SK-N-SH treated with all-trans-retinoic acid at 6 μM for 48 hours (cell line): ENCODE measurements at regions not wholly inside any gene's neighbourhood (a gene's known extent, or its start where the extent isn't known, plus 50 kb on each side); places are given as distances from the start of the nearest gene placed in this dataset.

Experiments used
- ISL1 ChIP-seq: fragments of 250-450 bp; sonication (Bioruptor Pico); IDR thresholded peaks from 2 replicates; pipeline ENCODE4 v2.1.2; 2022; ENCODE audit warnings: mild to moderate bottlenecking, moderate library complexity
- PATZ1 ChIP-seq: fragments of 250-450 bp; sonication (Bioruptor Pico); IDR thresholded peaks from 2 replicates; pipeline ENCODE4 v1.8.0; 2020; ENCODE audit warnings: mild to moderate bottlenecking, moderate library complexity, borderline replicate concordance
- PPARA ChIP-seq: fragments of 250-450 bp; sonication (Bioruptor Pico); IDR thresholded peaks from 2 replicates; pipeline ENCODE4 v1.5.0; 2020; ENCODE audit warnings: mild to moderate bottlenecking, borderline replicate concordance
- SNAI2 ChIP-seq: fragments of 250-450 bp; sonication (Bioruptor Pico); IDR thresholded peaks from 2 replicates; pipeline ENCODE4 v1.5.0; 2020; ENCODE audit warnings: mild to moderate bottlenecking, moderate library complexity
- ZFP3 ChIP-seq: fragments of 250-450 bp; sonication (Bioruptor Pico); IDR thresholded peaks from 2 replicates; pipeline ENCODE4 v1.5.0; 2020; ENCODE audit warnings: mild to moderate bottlenecking, moderate library complexity
- ZFP30 ChIP-seq: fragments of 450-650 bp; formaldehyde crosslinking; IDR thresholded peaks from 2 replicates; pipeline ENCODE4 v1.5.0; 2022; ENCODE audit warnings: mild to moderate bottlenecking, moderate library complexity

- no peak for TF ChIP-seq PPARA
- TF ChIP-seq PATZ1 (CRISPR knock-in tag), result no peak
- TF ChIP-seq ZFP30, result no peak
- no peak for TF ChIP-seq SNAI2
- TF ChIP-seq ZFP3, result no peak
- no peak for TF ChIP-seq ISL1 (CRISPR knock-in tag)
Observed at GRCh38 chr4:11565899-11566298, 137.2 kb upstream of the HS3ST1 start.
